Activated CD4-positive, alpha-beta T cell treated with anti-CD3 and anti-CD28 coated beads for 36 hours (primary cell): ENCODE measurements at regions not wholly inside any gene's neighbourhood (a gene's known extent, or its start where the extent isn't known, plus 50 kb on each side); places are given as distances from the start of the nearest gene placed in this dataset.

Experiments
- ATAC-seq: fragments of 200-7000 bp; cut with Tn5 transposase; one replicate; pipeline ENCODE4 v1.10.0; 2021; ENCODE audit warnings: mild to moderate bottlenecking, moderate library complexity
- CTCF ChIA-PET: fragments of 350-600 bp; sonication (Branson Sonifier 250); formaldehyde crosslinking; loops from one replicate; lab custom pipeline; 2021; ENCODE audit warnings: antibody characterized with exemption; lab: Charles Lee
- POLR2A ChIA-PET: fragments of 350-600 bp; sonication (Branson Sonifier 250); formaldehyde crosslinking; loops from one replicate; lab custom pipeline; 2021; ENCODE audit warnings: antibody characterized with exemption, inconsistent platforms; lab: Charles Lee
- DNase-seq: peaks from one replicate; pipeline ENCODE4 v3.0.0-alpha.2; 2020
- H3K27ac Mint-ChIP-seq: one replicate; pipeline ENCODE4 v1.8.0; 2021; ENCODE audit warnings: mixed read lengths
- H3K27me3 Mint-ChIP-seq: one replicate; pipeline ENCODE4 v1.8.0; 2021; ENCODE audit warnings: mixed read lengths
- H3K36me3 Mint-ChIP-seq: one replicate; pipeline ENCODE4 v1.8.0; 2021; ENCODE audit warnings: low read depth, mixed read lengths
- H3K4me1 Mint-ChIP-seq: one replicate; pipeline ENCODE4 v1.8.0; 2021; ENCODE audit warnings: mixed read lengths
- H3K4me3 Mint-ChIP-seq: one replicate; pipeline ENCODE4 v1.8.0; 2021; ENCODE audit warnings: mild to moderate bottlenecking, moderate library complexity, mixed read lengths
- H3K9me3 Mint-ChIP-seq: one replicate; pipeline ENCODE4 v1.8.0; 2021; ENCODE audit warnings: low read depth, mixed read lengths
- intact Hi-C, 2 experiments: fragments of 100-400 bp; cut with DNase I in 1 of 2; cut with micrococcal nuclease in 1 of 2; formaldehyde crosslinking; loops; one replicate each; pipeline versions ENCODE4 v1.14.2 to v1.15.1; 2022 to 2024; cut with DNase I, micrococcal nuclease

GRCh38 chr1:83756984-83757717, 241.8 kb downstream of the TTLL7 start:
- DNase-seq (no peak), ATAC-seq (no peak)
- intact Hi-C loops, result no loop called here
- no peaks in the 10 kb centered on the region for H3K9me3 Mint-ChIP-seq
- H3K36me3 Mint-ChIP-seq, result no peaks in the 10 kb centered on the region
- ChIA-PET CTCF (no interaction called here), POLR2A (no interaction called here)
- peaks cover 2% of the 10 kb centered on the region for H3K27me3 Mint-ChIP-seq
- no peak overlapping the region for H3K27ac Mint-ChIP-seq
- H3K4me3 Mint-ChIP-seq, result no peak overlapping the region
- no peaks in the 10 kb centered on the region for H3K4me1 Mint-ChIP-seq

GRCh38 chr1:83751602-83752001, 247.3 kb downstream of the TTLL7 start:
- intact Hi-C loops, result no loop called here
- no peak for ATAC-seq
- no peaks in the 10 kb centered on the region for H3K36me3 Mint-ChIP-seq
- H3K4me3 Mint-ChIP-seq, result no peak overlapping the region
- ChIA-PET POLR2A (no interaction called here), CTCF (no interaction called here)
- H3K9me3 Mint-ChIP-seq, result peaks cover 5% of the 10 kb centered on the region
- DNase-seq, result no peak
- no peaks in the 10 kb centered on the region for H3K27me3 Mint-ChIP-seq
- H3K27ac Mint-ChIP-seq, result no peak overlapping the region
- no peaks in the 10 kb centered on the region for H3K4me1 Mint-ChIP-seq

GRCh38 chr1:83750201-83750600, 248.7 kb downstream of the TTLL7 start:
- no peak overlapping the region for H3K27ac Mint-ChIP-seq
- DNase-seq, result no peak
- ATAC-seq, result no peak
- no peak overlapping the region for H3K4me3 Mint-ChIP-seq
- no peaks in the 10 kb centered on the region for H3K4me1 Mint-ChIP-seq
- peaks cover 5% of the 10 kb centered on the region for H3K9me3 Mint-ChIP-seq
- intact Hi-C loops, result no loop called here
- ChIA-PET POLR2A (no interaction called here), CTCF (interaction anchor here (0.7 kb wide), 1 partner anchor 825 kb away, joined by 3 read pairs; no protein-coding TSS in a partner anchor)
- no peaks in the 10 kb centered on the region for H3K27me3 Mint-ChIP-seq
- H3K36me3 Mint-ChIP-seq, result no peaks in the 10 kb centered on the region

GRCh38 chr1:83747853-83748482, 251.0 kb downstream of the TTLL7 start:
- intact Hi-C loops, result no loop called here
- DNase-seq (no peak), ATAC-seq (no peak)
- Mint-ChIP-seq H3K27me3 (no peaks in the 10 kb centered on the region), H3K36me3 (no peaks in the 10 kb centered on the region), H3K4me1 (no peaks in the 10 kb centered on the region), H3K4me3 (no peak overlapping the region), H3K9me3 (peaks cover 5% of the 10 kb centered on the region), H3K27ac (no peak overlapping the region)
- ChIA-PET POLR2A (no interaction called here), CTCF (no interaction called here)

GRCh38 chr1:83746234-83746633, 252.7 kb downstream of the TTLL7 start:
- Mint-ChIP-seq H3K9me3 (peaks cover under 1% of the 10 kb centered on the region), H3K4me3 (no peak overlapping the region), H3K27me3 (no peaks in the 10 kb centered on the region), H3K27ac (no peak overlapping the region), H3K36me3 (no peaks in the 10 kb centered on the region), H3K4me1 (peaks cover 2% of the 10 kb centered on the region)
- DNase-seq (no peak), ATAC-seq (no peak)
- ChIA-PET POLR2A (no interaction called here), CTCF (no interaction called here)
- intact Hi-C loops, result no loop called here

GRCh38 chr1:83742446-83742845, 256.5 kb downstream of the TTLL7 start:
- H3K27me3 Mint-ChIP-seq, result no peaks in the 10 kb centered on the region
- peaks cover 5% of the 10 kb centered on the region for H3K4me1 Mint-ChIP-seq
- intact Hi-C loops, result no loop called here
- DNase-seq (no peak), ATAC-seq (no peak)
- H3K4me3 Mint-ChIP-seq, result no peak overlapping the region
- no peaks in the 10 kb centered on the region for H3K9me3 Mint-ChIP-seq
- H3K27ac Mint-ChIP-seq, result no peak overlapping the region
- ChIA-PET CTCF (interaction anchor here (0.6 to 0.7 kb wide), 2 partner anchors 134 to 200 kb away, joined by 3 read pairs; no protein-coding TSS in a partner anchor), POLR2A (no interaction called here)
- H3K36me3 Mint-ChIP-seq, result no peaks in the 10 kb centered on the region

- intact Hi-C loops, result no loop called here
- Mint-ChIP-seq H3K36me3 (no peaks in the 10 kb centered on the region), H3K4me3 (no peak overlapping the region), H3K4me1 (peaks cover 5% of the 10 kb centered on the region), H3K27ac (no peak overlapping the region), H3K9me3 (no peaks in the 10 kb centered on the region), H3K27me3 (no peaks in the 10 kb centered on the region)
- ChIA-PET CTCF (interaction anchor here (0.7 kb wide), 1 partner anchor 134 kb away, joined by 3 read pairs; no protein-coding TSS in a partner anchor), POLR2A (no interaction called here)
- DNase-seq (no peak), ATAC-seq (no peak)
Measured at GRCh38 chr1:83741770-83742169, 257.2 kb downstream of the TTLL7 start.

GRCh38 chr1:83741348-83741747, 257.6 kb downstream of the TTLL7 start:
- H3K4me3 Mint-ChIP-seq, result no peak overlapping the region
- no peaks in the 10 kb centered on the region for H3K27me3 Mint-ChIP-seq
- intact Hi-C loops, result no loop called here
- DNase-seq (no peak), ATAC-seq (no peak)
- no peak overlapping the region for H3K27ac Mint-ChIP-seq
- ChIA-PET CTCF (no interaction called here), POLR2A (no interaction called here)
- H3K36me3 Mint-ChIP-seq, result no peaks in the 10 kb centered on the region
- no peaks in the 10 kb centered on the region for H3K9me3 Mint-ChIP-seq
- peaks cover 5% of the 10 kb centered on the region for H3K4me1 Mint-ChIP-seq

- Mint-ChIP-seq H3K4me1 (peaks cover 3% of the 10 kb centered on the region), H3K36me3 (no peaks in the 10 kb centered on the region), H3K27ac (no peak overlapping the region), H3K27me3 (no peaks in the 10 kb centered on the region), H3K9me3 (no peaks in the 10 kb centered on the region), H3K4me3 (no peak overlapping the region)
- POLR2A ChIA-PET, result no interaction called here
- ATAC-seq, result no peak
- DNase-seq, result no peak
- intact Hi-C loops, result no loop called here
- CTCF ChIA-PET, result no interaction called here
Measured at GRCh38 chr1:83735526-83735925, 263.4 kb downstream of the TTLL7 start.

- ATAC-seq (no peak), DNase-seq (no peak)
- no peaks in the 10 kb centered on the region for H3K36me3 Mint-ChIP-seq
- POLR2A ChIA-PET, result no interaction called here
- peaks cover 3% of the 10 kb centered on the region for H3K4me1 Mint-ChIP-seq
- CTCF ChIA-PET, result interaction anchor here (0.8 kb wide), 1 partner anchor 175 kb away, joined by 3 read pairs; no protein-coding TSS in a partner anchor
- no peak overlapping the region for H3K27ac Mint-ChIP-seq
- H3K4me3 Mint-ChIP-seq, result no peak overlapping the region
- intact Hi-C loops, result no loop called here
- no peaks in the 10 kb centered on the region for H3K9me3 Mint-ChIP-seq
- H3K27me3 Mint-ChIP-seq, result no peaks in the 10 kb centered on the region
Measured at GRCh38 chr1:83734420-83734819, 264.5 kb downstream of the TTLL7 start.

GRCh38 chr1:83725735-83726360, 273.1 kb downstream of the TTLL7 start:
- ChIA-PET CTCF (interaction anchor here (1.5 kb wide), 1 partner anchor 10 kb away, joined by 4 read pairs; no protein-coding TSS in a partner anchor), POLR2A (no interaction called here)
- H3K4me1 Mint-ChIP-seq, result peaks cover 2% of the 10 kb centered on the region
- DNase-seq (no peak), ATAC-seq (no peak)
- H3K4me3 Mint-ChIP-seq, result no peak overlapping the region
- H3K9me3 Mint-ChIP-seq, result no peaks in the 10 kb centered on the region
- H3K36me3 Mint-ChIP-seq, result no peaks in the 10 kb centered on the region
- H3K27me3 Mint-ChIP-seq, result no peaks in the 10 kb centered on the region
- no peak overlapping the region for H3K27ac Mint-ChIP-seq
- intact Hi-C loops, result no loop called here

- DNase-seq (no peak), ATAC-seq (no peak)
- Mint-ChIP-seq H3K36me3 (no peaks in the 10 kb centered on the region), H3K4me3 (no peak overlapping the region), H3K9me3 (no peaks in the 10 kb centered on the region), H3K27me3 (no peaks in the 10 kb centered on the region), H3K27ac (no peak overlapping the region), H3K4me1 (no peaks in the 10 kb centered on the region)
- intact Hi-C loops, result no loop called here
- POLR2A ChIA-PET, result no interaction called here
- CTCF ChIA-PET, result no interaction called here
Measured at GRCh38 chr1:83718338-83718737, 280.6 kb downstream of the TTLL7 start.
